Esophagus muscularis mucosa (tissue), 4 donors: ENCODE measurements at regions not wholly inside any gene's neighbourhood (a gene's known extent, or its start where the extent isn't known, plus 50 kb on each side); places are given as distances from the start of the nearest gene placed in this dataset.

Experiments used
- DNase-seq: peaks from one replicate; pipeline ENCODE4 v3.0.0-alpha.2; 2017; ENCODE audit errors: extremely low spot score
- H3K27ac ChIP-seq, 4 donors: fragments of 200-600 bp; sonication (generic); replicated peaks in 1 of 4; 1 replicate in 3 of 4; 2 replicates in 1 of 4; pipeline ENCODE4 v1.5.1; 2016 to 2019; ENCODE audit warnings: mild to moderate bottlenecking in 1 of 4
- H3K27me3 ChIP-seq, 4 donors: fragments of 200-600 bp; sonication (generic); one replicate each; pipeline versions ENCODE4 v1.5.1 to v1.6.0; 2016 to 2019
- H3K36me3 ChIP-seq, 4 donors: fragments of 200-600 bp; sonication (generic); one replicate each; pipeline ENCODE4 v1.5.1; 2016 to 2019
- H3K4me1 ChIP-seq, 4 donors: fragments of 200-600 bp; sonication (generic); one replicate each; pipeline ENCODE4 v1.5.1; 2016 to 2019
- H3K4me3 ChIP-seq, 4 donors: fragments of 200-600 bp; sonication (generic); 1 replicate in 2 of 4; 2 replicates in 2 of 4; pipeline ENCODE4 v1.5.1; 2016 to 2019; ENCODE audit warnings: mild to moderate bottlenecking in 4 of 4, moderate library complexity in 1 of 4
- H3K9me3 ChIP-seq, 4 donors: fragments of 200-600 bp; sonication (generic); 1 replicate in 3 of 4; 2 replicates in 1 of 4; pipeline ENCODE4 v1.5.1; 2016 to 2019
- CTCF ChIP-seq, 3 experiments: fragments of 200-600 bp in 2 of 3; fragments of 450-650 bp in 1 of 3; sonication (generic) in 2 of 3; IDR thresholded peaks; one replicate each; pipeline ENCODE4 v1.5.1; 2017 to 2019; ENCODE audit warnings: antibody characterized with exemption in 3 of 3, mild to moderate bottlenecking in 2 of 3, moderate library complexity in 1 of 3
- EP300 ChIP-seq: sonication (generic); formaldehyde crosslinking; IDR thresholded peaks from one replicate; pipeline ENCODE4 v1.6.1; 2017; ENCODE audit warnings: antibody characterized with exemption
- POLR2A ChIP-seq: fragments of 450-650 bp; IDR thresholded peaks from one replicate; pipeline ENCODE4 v1.6.1; 2017; ENCODE audit warnings: antibody characterized with exemption, moderate library complexity, mild to moderate bottlenecking, low read depth
- POLR2AphosphoS5 ChIP-seq, 2 donors: sonication (generic); formaldehyde crosslinking; IDR thresholded peaks; one replicate each; pipeline ENCODE4 v1.6.1; 2017; ENCODE audit warnings: antibody characterized with exemption in 2 of 2
- WGBS: methylation state at CpG from one replicate; pipeline ENCODE4 v1.1.5; 2018; 5-methylcytosine and 5-hydroxymethylcytosine counted together
- intact Hi-C: fragments of 100-400 bp; cut with DNase I; formaldehyde crosslinking; loops from one replicate; pipeline ENCODE4 v1.15.1; 2023

- no peak for TF ChIP-seq POLR2A
- TF ChIP-seq POLR2AphosphoS5 (IDR thresholded peaks at IDR 0.05), result no peak
- TF ChIP-seq CTCF (IDR thresholded peaks at IDR 0.05), result no peak
- TF ChIP-seq EP300, result no peak
- H3K4me3 ChIP-seq, result no peak overlapping the region
- no peak for DNase-seq
- H3K36me3 ChIP-seq, result no peaks in the 10 kb centered on the region
- H3K27me3 ChIP-seq, result no peaks in the 10 kb centered on the region
- H3K27ac ChIP-seq, result no peak overlapping the region
- no peaks in the 10 kb centered on the region for H3K4me1 ChIP-seq
- peaks cover 0 to 1% (median 0%) of the 10 kb centered on the region in 4 donors for H3K9me3 ChIP-seq
- intact Hi-C loops, result no loop called here
- 86% methylated on average over 2 of the region's 2 CpGs for WGBS
Observed at GRCh38 chr1:104702731-104703130, 953.0 kb downstream of the AMY1C start.

GRCh38 chr1:104706631-104707147 is 957.0 kb downstream of the AMY1C start:
- Histone ChIP-seq H3K9me3 (peaks cover 0 to 6% (median 0%) of the 10 kb centered on the region in 4 donors), H3K4me1 (no peaks in the 10 kb centered on the region), H3K4me3 (no peak overlapping the region), H3K27ac (no peak overlapping the region), H3K27me3 (no peaks in the 10 kb centered on the region), H3K36me3 (no peaks in the 10 kb centered on the region)
- no peak for TF ChIP-seq POLR2AphosphoS5 (IDR thresholded peaks at IDR 0.05)
- no peak for TF ChIP-seq EP300
- TF ChIP-seq CTCF (IDR thresholded peaks at IDR 0.05), result no peak
- no peak for TF ChIP-seq POLR2A
- DNase-seq, result no peak
- 93% methylated on average over 9 of the region's 9 CpGs for WGBS
- intact Hi-C loops, result no loop called here

- Histone ChIP-seq H3K9me3 (no peaks in the 10 kb centered on the region), H3K4me3 (no peak overlapping the region), H3K36me3 (no peaks in the 10 kb centered on the region), H3K4me1 (no peaks in the 10 kb centered on the region), H3K27me3 (no peaks in the 10 kb centered on the region), H3K27ac (no peak overlapping the region)
- intact Hi-C loops, result no loop called here
- no peak for DNase-seq
- TF ChIP-seq EP300, result no peak
- no peak for TF ChIP-seq POLR2AphosphoS5 (IDR thresholded peaks at IDR 0.05)
- TF ChIP-seq CTCF (IDR thresholded peaks at IDR 0.05), result no peak
- TF ChIP-seq POLR2A, result no peak
- WGBS, result 82% methylated on average over 1 of the region's 1 CpG
Observed at GRCh38 chr1:104718752-104719151, 969.1 kb downstream of the AMY1C start.

- H3K9me3 ChIP-seq, result peaks cover 0 to 5% (median 2%) of the 10 kb centered on the region in 4 donors
Observed at GRCh38 chr1:104720741-104721140, 971.0 kb downstream of the AMY1C start.

More at GRCh38 chr1:104720741-104721140, 971.0 kb downstream of the AMY1C start:
- 94% methylated on average over 5 of the region's 5 CpGs for WGBS
- no peak for DNase-seq
- no peak overlapping the region for H3K27ac ChIP-seq
- H3K4me1 ChIP-seq, result no peaks in the 10 kb centered on the region
- H3K4me3 ChIP-seq, result no peak overlapping the region
- no peaks in the 10 kb centered on the region for H3K27me3 ChIP-seq
- intact Hi-C loops, result no loop called here
- no peaks in the 10 kb centered on the region for H3K36me3 ChIP-seq
- TF ChIP-seq POLR2AphosphoS5 (IDR thresholded peaks at IDR 0.05) (no peak), POLR2A (no peak), CTCF (IDR thresholded peaks at IDR 0.05) (no peak), EP300 (no peak)
